HL-60 (cell line): ENCODE measurements at regions not wholly inside any gene's neighbourhood (a gene's known extent, or its start where the extent isn't known, plus 50 kb on each side); places are given as distances from the start of the nearest gene placed in this dataset.

ENCODE experiments used
- GABPA ChIP-seq: IDR thresholded peaks from 2 replicates; pipeline ENCODE4 v1.6.1; 2012; ENCODE audit warnings: low read depth
- POLR2AphosphoS5 ChIP-seq: IDR thresholded peaks from 2 replicates; pipeline ENCODE4 v1.6.1; 2012; ENCODE audit warnings: low read depth
- TF ChIP-seq, protein P1 (sequence below): IDR thresholded peaks from one replicate; pipeline ENCODE4 v1.5.1; 2011; ENCODE audit warnings: low read length, control low read depth, inconsistent platforms; ENCODE audit not compliant: insufficient read depth

DNA sequence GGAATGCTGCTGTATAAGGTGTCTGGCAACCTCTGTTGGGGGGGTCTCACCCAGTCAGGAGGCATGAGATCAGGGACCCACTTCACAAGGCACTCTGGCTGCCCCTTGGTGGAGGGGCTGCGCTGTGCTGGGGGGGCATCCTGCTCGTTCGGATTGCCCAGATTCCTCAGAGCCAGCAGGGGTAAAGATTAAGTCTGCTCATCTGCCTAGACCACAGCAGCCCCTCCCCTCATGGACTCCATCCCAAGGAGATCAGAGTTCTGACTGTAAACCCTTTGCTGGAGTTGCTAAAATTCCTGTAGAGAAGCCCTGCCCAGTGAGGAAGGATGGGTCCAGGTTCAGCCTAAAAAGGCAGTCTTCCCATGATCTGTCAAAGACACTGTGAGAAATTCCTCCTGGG is 262.0 kb upstream of the C9orf72 start:
- TF ChIP-seq, protein P1, sequence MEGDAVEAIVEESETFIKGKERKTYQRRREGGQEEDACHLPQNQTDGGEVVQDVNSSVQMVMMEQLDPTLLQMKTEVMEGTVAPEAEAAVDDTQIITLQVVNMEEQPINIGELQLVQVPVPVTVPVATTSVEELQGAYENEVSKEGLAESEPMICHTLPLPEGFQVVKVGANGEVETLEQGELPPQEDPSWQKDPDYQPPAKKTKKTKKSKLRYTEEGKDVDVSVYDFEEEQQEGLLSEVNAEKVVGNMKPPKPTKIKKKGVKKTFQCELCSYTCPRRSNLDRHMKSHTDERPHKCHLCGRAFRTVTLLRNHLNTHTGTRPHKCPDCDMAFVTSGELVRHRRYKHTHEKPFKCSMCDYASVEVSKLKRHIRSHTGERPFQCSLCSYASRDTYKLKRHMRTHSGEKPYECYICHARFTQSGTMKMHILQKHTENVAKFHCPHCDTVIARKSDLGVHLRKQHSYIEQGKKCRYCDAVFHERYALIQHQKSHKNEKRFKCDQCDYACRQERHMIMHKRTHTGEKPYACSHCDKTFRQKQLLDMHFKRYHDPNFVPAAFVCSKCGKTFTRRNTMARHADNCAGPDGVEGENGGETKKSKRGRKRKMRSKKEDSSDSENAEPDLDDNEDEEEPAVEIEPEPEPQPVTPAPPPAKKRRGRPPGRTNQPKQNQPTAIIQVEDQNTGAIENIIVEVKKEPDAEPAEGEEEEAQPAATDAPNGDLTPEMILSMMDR = no peak
- TF ChIP-seq POLR2AphosphoS5 (no peak), GABPA (no peak)
